GM23338 (cell line): ENCODE measurements at regions not wholly inside any gene's neighbourhood (a gene's known extent, or its start where the extent isn't known, plus 50 kb on each side); places are given as distances from the start of the nearest gene placed in this dataset.

Experiments
- ATAC-seq: fragments of 200-7000 bp; cut with Tn5 transposase; 3 replicates; pipeline ENCODE4 v1.9.1; 2020
- DNase-seq: peaks from one replicate; pipeline ENCODE4 v3.0.0-alpha.2; 2015; ENCODE audit warnings: low spot score
- H2AFZ ChIP-seq: fragments of 200-600 bp; sonication (generic); 2 replicates; pipeline ENCODE4 v1.8.0; 2016; ENCODE audit warnings: antibody characterized with exemption, mild to moderate bottlenecking, moderate library complexity
- H3F3A ChIP-seq: fragments of 200-600 bp; sonication (generic); replicated peaks from 2 replicates; pipeline ENCODE4 v1.8.0; 2017; ENCODE audit warnings: antibody characterized with exemption, mixed run types, low read depth
- H3K27ac ChIP-seq: fragments of 200-600 bp; sonication (generic); 2 replicates; pipeline ENCODE4 v1.6.1; 2016; ENCODE audit warnings: low read depth
- H3K27me3 ChIP-seq: fragments of 200-600 bp; sonication (generic); 2 replicates; pipeline ENCODE4 v1.8.0; 2016; ENCODE audit warnings: mild to moderate bottlenecking, mixed run types, moderate library complexity; ENCODE audit not compliant: insufficient read depth
- H3K36me3 ChIP-seq: fragments of 200-600 bp; sonication (generic); 2 replicates; pipeline ENCODE4 v1.8.0; 2016; ENCODE audit warnings: mild to moderate bottlenecking; ENCODE audit not compliant: insufficient read depth
- H3K4me1 ChIP-seq: fragments of 200-600 bp; sonication (generic); 2 replicates; pipeline ENCODE4 v1.8.0; 2016; ENCODE audit warnings: mild to moderate bottlenecking, moderate library complexity; ENCODE audit not compliant: insufficient read depth
- H3K4me2 ChIP-seq: fragments of 200-600 bp; sonication (generic); 2 replicates; pipeline ENCODE4 v1.7.1; 2017; ENCODE audit warnings: mixed run types
- H3K4me3 ChIP-seq: fragments of 200-600 bp; sonication (generic); 2 replicates; pipeline ENCODE4 v1.6.1; 2016; ENCODE audit warnings: mixed run types
- H3K79me2 ChIP-seq: fragments of 200-600 bp; sonication (generic); replicated peaks from 2 replicates; pipeline ENCODE4 v1.8.0; 2017; ENCODE audit warnings: mild to moderate bottlenecking; ENCODE audit not compliant: insufficient read depth
- H3K9me2 ChIP-seq: fragments of 200-600 bp; sonication (generic); 2 replicates; pipeline ENCODE4 v1.8.0; 2017; ENCODE audit not compliant: insufficient read depth
- H4K20me1 ChIP-seq: fragments of 200-600 bp; sonication (generic); replicated peaks from 2 replicates; pipeline ENCODE4 v1.8.0; 2017; ENCODE audit warnings: mild to moderate bottlenecking; ENCODE audit not compliant: insufficient read depth
- H3K27ac Mint-ChIP-seq: 2 replicates; pipeline ENCODE4 v1.8.0; 2020; ENCODE audit warnings: inconsistent platforms, mild to moderate bottlenecking, moderate library complexity, mixed read lengths
- H3K27me3 Mint-ChIP-seq: 3 replicates; pipeline ENCODE4 v1.8.0; 2022; ENCODE audit warnings: low read depth, mild to moderate bottlenecking, moderate library complexity, mixed read lengths, inconsistent platforms; ENCODE audit not compliant: insufficient read depth, poor library complexity
- H3K36me3 Mint-ChIP-seq: 3 replicates; pipeline ENCODE4 v1.8.0; 2021; ENCODE audit warnings: low read depth, mild to moderate bottlenecking, inconsistent platforms, moderate library complexity, mixed read lengths
- H3K4me1 Mint-ChIP-seq: 3 replicates; pipeline ENCODE4 v1.8.0; 2020; ENCODE audit warnings: mild to moderate bottlenecking, inconsistent platforms, mixed read lengths
- H3K4me3 Mint-ChIP-seq: 3 replicates; pipeline ENCODE4 v1.8.0; 2021; ENCODE audit warnings: moderate library complexity, mild to moderate bottlenecking, inconsistent platforms, mixed read lengths
- H3K9me3 Mint-ChIP-seq: 3 replicates; pipeline ENCODE4 v1.8.0; 2020; ENCODE audit warnings: moderate library complexity, mild to moderate bottlenecking, inconsistent platforms, mixed read lengths
- EZH2phosphoT487 ChIP-seq: fragments of 200-600 bp; sonication (generic); IDR thresholded peaks from one replicate; pipeline ENCODE4 v1.8.1; 2018; ENCODE audit warnings: antibody characterized with exemption; ENCODE audit not compliant: unreplicated experiment
- POLR2AphosphoS5 ChIP-seq: IDR thresholded peaks from 2 replicates; pipeline ENCODE4 v1.6.1; 2016; ENCODE audit warnings: antibody characterized with exemption, low read depth
- REST ChIP-seq: IDR thresholded peaks from one replicate; pipeline ENCODE4 v1.6.1; 2018; ENCODE audit warnings: antibody characterized with exemption; ENCODE audit not compliant: unreplicated experiment
- ZNF114 ChIP-seq: fragments of 250-450 bp; sonication (Bioruptor Pico); IDR thresholded peaks from 2 replicates; pipeline ENCODE4 v1.5.0; 2020; ENCODE audit warnings: mild to moderate bottlenecking, moderate library complexity
- ZNF462 ChIP-seq: fragments of 250-450 bp; sonication (Bioruptor Pico); IDR thresholded peaks from 2 replicates; pipeline ENCODE4 v1.5.0; 2020; ENCODE audit warnings: mild to moderate bottlenecking, moderate library complexity

GRCh38 chr6:938916-939315 lies 246.0 kb upstream of the EXOC2 start (continued):
- no peak for TF ChIP-seq ZNF462 (CRISPR knock-in tag)

- Histone ChIP-seq H2AFZ (no peak overlapping the region), H3K79me2 (no peaks in the 10 kb centered on the region), H4K20me1 (no peaks in the 10 kb centered on the region), H3K27ac (no peak overlapping the region), H3K27me3 (no peaks in the 10 kb centered on the region), H3K4me2 (no peak overlapping the region), H3K9me2 (peaks cover 8% of the 10 kb centered on the region; the same call in 1 of the 2 replicates), H3K4me3 (no peak overlapping the region), H3F3A (no peaks in the 10 kb centered on the region), H3K36me3 (no peaks in the 10 kb centered on the region), H3K4me1 (peaks cover 8% of the 10 kb centered on the region; the same call in 1 of the 2 replicates)
- Mint-ChIP-seq H3K4me1 (peaks cover 23% of the 10 kb centered on the region), H3K27ac (no peak overlapping the region), H3K36me3 (no peaks in the 10 kb centered on the region), H3K4me3 (no peak overlapping the region), H3K9me3 (peaks cover 8% of the 10 kb centered on the region; the same call in 2 of the 3 replicates), H3K27me3 (peaks cover 6% of the 10 kb centered on the region)
- peak; percentile 41 for DNase-seq
- ATAC-seq = peak; percentile 88
- TF ChIP-seq POLR2AphosphoS5 (no peak), ZNF462 (CRISPR knock-in tag) (no peak), REST (no peak), ZNF114 (CRISPR knock-in tag) (no peak), EZH2phosphoT487 (no peak)
Observed at GRCh38 chr6:938271-938905, 245.4 kb upstream of the EXOC2 start.
